HL-60 (cell line): ENCODE measurements at regions not wholly inside any gene's neighbourhood (a gene's known extent, or its start where the extent isn't known, plus 50 kb on each side); places are given as distances from the start of the nearest gene placed in this dataset.

Experiments
- CTCF ChIP-seq: IDR thresholded peaks from one replicate; pipeline ENCODE4 v1.5.1; 2011; ENCODE audit warnings: low read length, control low read depth, inconsistent platforms; ENCODE audit not compliant: insufficient read depth
- GABPA ChIP-seq: IDR thresholded peaks from 2 replicates; pipeline ENCODE4 v1.6.1; 2012; ENCODE audit warnings: low read depth
- POLR2AphosphoS5 ChIP-seq: IDR thresholded peaks from 2 replicates; pipeline ENCODE4 v1.6.1; 2012; ENCODE audit warnings: low read depth
- SPI1 ChIP-seq: IDR thresholded peaks from 2 replicates; pipeline ENCODE4 v1.6.1; 2012; ENCODE audit warnings: low read depth, mild to moderate bottlenecking, borderline replicate concordance

GRCh38 chr4:167383291-167383690 lies 149.0 kb upstream of the SPOCK3 start:
- TF ChIP-seq CTCF (no peak), GABPA (no peak), POLR2AphosphoS5 (no peak), SPI1 (no peak)
